Panc1 (cell line): ENCODE measurements at regions not wholly inside any gene's neighbourhood (a gene's known extent, or its start where the extent isn't known, plus 50 kb on each side); places are given as distances from the start of the nearest gene placed in this dataset.

Source experiments
- POLR2AphosphoS5 ChIP-seq: IDR thresholded peaks from 2 replicates; pipeline ENCODE4 v1.6.1; 2012; ENCODE audit warnings: mild to moderate bottlenecking, low read depth, low read length, moderate library complexity
- SIN3A ChIP-seq: IDR thresholded peaks from 2 replicates; pipeline ENCODE4 v1.6.1; 2012; ENCODE audit warnings: low read depth, mild to moderate bottlenecking, low read length, moderate library complexity, borderline replicate concordance; ENCODE audit not compliant: insufficient read depth
- TCF7L2 ChIP-seq: IDR thresholded peaks from 2 replicates; pipeline ENCODE4 v1.6.1; 2011; ENCODE audit warnings: mild to moderate bottlenecking, low read depth, low read length, inconsistent platforms
- TF ChIP-seq, protein P1 (sequence below): fragments of 450-650 bp; IDR thresholded peaks from 2 replicates; pipeline ENCODE4 v1.5.1; 2017; ENCODE audit warnings: mild to moderate bottlenecking
- TF ChIP-seq, protein P2 (sequence below), 2 experiments: IDR thresholded peaks; 2 replicates each; pipeline ENCODE4 v1.6.1; 2011 to 2012; ENCODE audit warnings: low read depth in 2 of 2, control low read depth in 1 of 2, low read length in 1 of 2, mild to moderate bottlenecking in 1 of 2, moderate library complexity in 1 of 2; ENCODE audit not compliant: insufficient read depth in 1 of 2

DNA sequence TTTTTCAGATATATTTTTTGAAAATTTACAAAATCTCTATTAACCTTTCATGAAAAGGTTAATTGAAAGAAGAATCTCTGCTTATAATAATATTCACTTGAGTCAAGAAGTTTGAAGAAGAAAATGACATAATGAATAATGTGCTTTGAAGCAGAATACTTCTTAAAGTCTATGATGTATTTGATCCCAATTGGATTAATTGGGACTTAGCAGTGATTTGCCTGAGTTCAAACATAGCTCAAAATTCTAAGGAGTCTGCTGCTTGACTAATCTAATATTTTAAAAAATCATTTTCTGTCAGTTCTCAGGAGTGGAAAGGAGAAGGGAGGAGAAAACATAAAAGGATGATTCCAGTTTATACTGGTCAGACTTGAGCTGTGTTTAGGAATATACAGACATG lies 1150.4 kb upstream of the INTU start:
- TF ChIP-seq, protein P1, sequence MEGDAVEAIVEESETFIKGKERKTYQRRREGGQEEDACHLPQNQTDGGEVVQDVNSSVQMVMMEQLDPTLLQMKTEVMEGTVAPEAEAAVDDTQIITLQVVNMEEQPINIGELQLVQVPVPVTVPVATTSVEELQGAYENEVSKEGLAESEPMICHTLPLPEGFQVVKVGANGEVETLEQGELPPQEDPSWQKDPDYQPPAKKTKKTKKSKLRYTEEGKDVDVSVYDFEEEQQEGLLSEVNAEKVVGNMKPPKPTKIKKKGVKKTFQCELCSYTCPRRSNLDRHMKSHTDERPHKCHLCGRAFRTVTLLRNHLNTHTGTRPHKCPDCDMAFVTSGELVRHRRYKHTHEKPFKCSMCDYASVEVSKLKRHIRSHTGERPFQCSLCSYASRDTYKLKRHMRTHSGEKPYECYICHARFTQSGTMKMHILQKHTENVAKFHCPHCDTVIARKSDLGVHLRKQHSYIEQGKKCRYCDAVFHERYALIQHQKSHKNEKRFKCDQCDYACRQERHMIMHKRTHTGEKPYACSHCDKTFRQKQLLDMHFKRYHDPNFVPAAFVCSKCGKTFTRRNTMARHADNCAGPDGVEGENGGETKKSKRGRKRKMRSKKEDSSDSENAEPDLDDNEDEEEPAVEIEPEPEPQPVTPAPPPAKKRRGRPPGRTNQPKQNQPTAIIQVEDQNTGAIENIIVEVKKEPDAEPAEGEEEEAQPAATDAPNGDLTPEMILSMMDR = no peak
- TF ChIP-seq POLR2AphosphoS5 = no peak
- TF ChIP-seq, protein P2, sequence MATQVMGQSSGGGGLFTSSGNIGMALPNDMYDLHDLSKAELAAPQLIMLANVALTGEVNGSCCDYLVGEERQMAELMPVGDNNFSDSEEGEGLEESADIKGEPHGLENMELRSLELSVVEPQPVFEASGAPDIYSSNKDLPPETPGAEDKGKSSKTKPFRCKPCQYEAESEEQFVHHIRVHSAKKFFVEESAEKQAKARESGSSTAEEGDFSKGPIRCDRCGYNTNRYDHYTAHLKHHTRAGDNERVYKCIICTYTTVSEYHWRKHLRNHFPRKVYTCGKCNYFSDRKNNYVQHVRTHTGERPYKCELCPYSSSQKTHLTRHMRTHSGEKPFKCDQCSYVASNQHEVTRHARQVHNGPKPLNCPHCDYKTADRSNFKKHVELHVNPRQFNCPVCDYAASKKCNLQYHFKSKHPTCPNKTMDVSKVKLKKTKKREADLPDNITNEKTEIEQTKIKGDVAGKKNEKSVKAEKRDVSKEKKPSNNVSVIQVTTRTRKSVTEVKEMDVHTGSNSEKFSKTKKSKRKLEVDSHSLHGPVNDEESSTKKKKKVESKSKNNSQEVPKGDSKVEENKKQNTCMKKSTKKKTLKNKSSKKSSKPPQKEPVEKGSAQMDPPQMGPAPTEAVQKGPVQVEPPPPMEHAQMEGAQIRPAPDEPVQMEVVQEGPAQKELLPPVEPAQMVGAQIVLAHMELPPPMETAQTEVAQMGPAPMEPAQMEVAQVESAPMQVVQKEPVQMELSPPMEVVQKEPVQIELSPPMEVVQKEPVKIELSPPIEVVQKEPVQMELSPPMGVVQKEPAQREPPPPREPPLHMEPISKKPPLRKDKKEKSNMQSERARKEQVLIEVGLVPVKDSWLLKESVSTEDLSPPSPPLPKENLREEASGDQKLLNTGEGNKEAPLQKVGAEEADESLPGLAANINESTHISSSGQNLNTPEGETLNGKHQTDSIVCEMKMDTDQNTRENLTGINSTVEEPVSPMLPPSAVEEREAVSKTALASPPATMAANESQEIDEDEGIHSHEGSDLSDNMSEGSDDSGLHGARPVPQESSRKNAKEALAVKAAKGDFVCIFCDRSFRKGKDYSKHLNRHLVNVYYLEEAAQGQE (IDR thresholded peaks at IDR 0.05; ENCODE audit: insufficient read depth in 1 of 2, low read depth in 2 of 2, low read length in 1 of 2) = no peak
- TF ChIP-seq SIN3A = no peak
- no peak for TF ChIP-seq TCF7L2
